Femur (tissue), 1 donor: ENCODE measurements at regions not wholly inside any gene's neighbourhood (a gene's known extent, or its start where the extent isn't known, plus 50 kb on each side); places are given as distances from the start of the nearest gene placed in this dataset.
"Not testable (repeated sequence)": the region's sequence is repeated elsewhere in the genome, so short reads cannot be mapped to it uniquely, and the experiment has no call there.

ENCODE experiments used
- DNase-seq: peaks from one replicate; pipeline ENCODE4 v3.0.0-alpha.2; 2017

DNA sequence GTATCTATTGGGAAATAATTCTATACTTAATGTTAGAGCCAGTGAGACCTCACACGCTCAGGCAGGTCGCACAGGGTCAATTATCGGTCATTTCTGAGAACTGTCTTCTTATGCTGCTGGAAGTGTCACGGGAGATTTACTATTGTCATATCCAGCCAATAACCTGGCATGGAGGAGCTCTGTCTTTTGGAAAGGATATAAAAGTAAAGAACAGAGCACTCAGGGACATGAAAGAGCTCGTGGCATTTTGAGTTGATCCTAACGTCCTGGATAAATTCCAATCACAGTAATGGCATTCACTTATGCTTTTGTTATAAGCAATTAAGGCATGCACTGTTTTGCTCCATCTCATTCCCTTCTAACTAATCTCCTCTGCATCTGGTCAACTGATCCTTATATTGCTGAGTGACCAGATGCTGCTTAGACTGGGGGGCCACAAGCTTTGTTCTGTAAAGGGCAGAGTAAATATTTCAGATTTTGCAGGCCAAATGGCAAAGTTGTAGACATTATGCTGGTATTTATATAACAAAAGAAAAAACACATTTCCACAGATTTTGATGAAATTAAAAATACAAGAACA, 453.5 kb upstream of the SMIM21 start:
- no peak for DNase-seq

- no peak for DNase-seq
Observed at GRCh38 chr18:75880266-75880665, 452.8 kb upstream of the SMIM21 start.

GRCh38 chr18:75879196-75879595, 451.7 kb upstream of the SMIM21 start:
- DNase-seq, result no peak

DNA sequence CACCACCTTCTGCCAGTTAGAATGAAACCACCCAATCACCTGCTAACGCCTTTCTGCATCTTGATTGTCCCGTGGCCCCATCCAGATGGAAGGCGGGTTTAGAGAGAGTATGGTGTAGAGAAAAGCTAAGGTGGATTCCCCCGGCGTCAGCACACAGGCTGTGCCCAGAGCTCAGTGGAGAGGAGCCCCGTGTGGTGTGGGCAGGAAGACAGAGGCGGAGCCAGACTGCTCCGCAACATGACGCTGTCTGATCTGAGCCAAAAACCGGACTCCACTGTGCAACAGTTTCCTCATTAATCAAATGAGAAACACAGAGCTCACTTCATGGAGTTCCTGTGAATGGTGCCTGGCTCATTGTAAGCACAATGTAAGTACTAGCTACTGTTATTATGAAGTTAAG, 448.1 kb upstream of the SMIM21 start:
- DNase-seq, result no peak

DNA sequence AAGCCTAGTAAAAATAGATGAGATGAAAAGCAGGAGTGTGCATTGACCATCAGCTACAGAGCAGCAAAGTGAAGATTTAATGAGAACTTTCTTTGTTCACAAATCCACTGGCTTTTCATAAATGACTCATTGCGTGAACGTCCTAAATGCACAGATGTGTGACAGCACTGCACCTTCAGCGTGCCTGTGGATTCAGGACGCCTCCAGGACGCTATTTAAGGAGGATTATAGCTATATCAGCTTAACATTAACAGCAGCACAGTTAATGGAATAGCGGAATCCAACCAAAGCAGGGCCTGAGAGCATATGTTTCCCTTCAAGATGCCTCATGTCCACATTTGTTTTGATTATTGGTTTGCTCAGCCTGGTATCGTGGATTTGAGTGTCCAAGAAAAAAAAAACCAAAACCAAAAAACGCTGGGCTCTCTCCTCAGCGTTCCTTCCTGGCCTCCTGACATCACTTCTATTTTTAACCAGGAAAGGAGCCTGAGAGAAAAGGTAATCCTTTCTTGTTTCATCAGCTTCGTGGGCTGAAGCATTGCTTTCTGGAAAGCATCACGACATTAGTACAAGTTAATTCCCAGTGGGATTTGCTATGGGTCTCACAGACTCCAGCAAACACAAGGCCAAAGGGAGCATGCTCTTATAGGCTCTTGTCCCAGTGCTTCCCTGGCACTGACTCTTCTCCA, 447.0 kb upstream of the SMIM21 start:
- no peak for DNase-seq

DNA sequence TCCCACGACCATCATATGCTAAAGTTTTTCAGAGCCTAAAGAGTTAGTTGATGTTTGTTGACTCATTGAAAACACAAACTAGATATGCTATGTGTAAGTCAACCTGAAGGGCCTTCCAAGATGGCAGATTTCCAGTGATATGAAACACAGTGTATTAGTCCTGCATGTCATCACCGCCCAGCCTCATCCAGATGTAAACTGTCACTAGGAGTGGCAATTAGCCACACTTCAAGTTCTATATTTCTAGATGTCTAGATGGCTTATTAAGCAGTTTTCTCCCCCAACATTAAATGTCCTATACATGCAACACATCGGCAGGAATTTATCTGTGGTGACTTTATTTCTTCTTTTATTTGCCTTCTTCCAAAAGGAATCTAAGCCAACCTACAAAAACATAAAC, 444.1 kb upstream of the SMIM21 start:
- DNase-seq, result no peak

GRCh38 chr18:75869162-75869561, 441.7 kb upstream of the SMIM21 start:
- no peak for DNase-seq

GRCh38 chr18:75868031-75868430, 440.5 kb upstream of the SMIM21 start:
- DNase-seq, result no peak

DNA sequence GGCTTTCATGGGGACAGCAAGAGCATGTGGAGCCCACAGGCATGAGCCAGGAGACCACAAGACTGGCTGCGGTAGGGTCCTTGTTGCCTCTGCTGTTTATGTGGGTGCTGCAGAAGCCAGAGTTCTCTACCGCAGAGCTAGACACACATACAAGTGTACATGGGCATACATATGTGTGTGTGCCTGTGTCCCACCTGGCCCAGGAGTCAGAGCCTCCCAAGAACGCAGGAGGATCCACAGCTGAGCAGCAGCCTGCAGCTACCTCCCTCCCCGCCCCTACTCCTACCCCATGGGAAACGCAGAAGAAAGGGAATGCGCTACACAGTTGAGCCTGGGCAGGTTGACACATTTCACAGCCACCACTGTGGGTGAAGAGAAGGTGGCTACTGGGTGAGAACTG, 438.1 kb upstream of the SMIM21 start:
- DNase-seq, result no peak

DNA sequence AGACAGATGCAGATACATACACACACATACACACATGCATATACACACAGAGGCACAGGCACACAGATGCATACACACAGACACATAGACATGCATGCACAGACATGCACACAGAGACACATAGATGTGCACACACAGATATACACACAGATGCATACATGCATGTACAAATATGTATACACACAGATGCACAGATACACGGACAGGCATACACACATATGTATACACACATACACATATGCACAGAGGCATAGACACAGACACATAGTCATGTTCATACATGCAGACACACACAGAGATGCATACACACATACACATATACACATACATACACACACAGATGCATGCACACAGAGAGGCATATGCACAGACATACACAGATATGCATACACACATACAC, 437.3 kb upstream of the SMIM21 start:
- no peak for DNase-seq

DNA sequence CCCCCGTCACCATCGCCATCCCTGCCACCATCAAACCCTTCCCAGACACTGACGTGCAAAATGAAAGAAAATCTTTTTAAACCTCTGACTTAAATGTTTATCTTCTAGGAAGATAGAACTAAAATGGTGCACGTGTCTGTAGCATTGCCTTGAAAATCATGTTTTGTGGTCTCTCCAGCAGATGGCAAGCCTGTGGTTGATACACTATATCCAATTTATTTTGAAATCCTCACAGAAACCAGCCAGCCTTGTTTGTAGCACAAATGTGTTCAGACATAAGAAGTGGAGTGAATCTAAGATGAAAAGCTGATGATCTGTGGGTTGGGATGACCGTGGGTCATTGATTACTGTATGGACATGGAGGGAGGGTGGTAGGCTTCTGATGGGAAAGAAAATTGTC, 436.2 kb upstream of the SMIM21 start:
- no peak for DNase-seq

- no peak for DNase-seq
Observed at GRCh38 chr18:75862458-75862857, 435.0 kb upstream of the SMIM21 start.

- no peak for DNase-seq
Observed at GRCh38 chr18:75860166-75860565, 432.7 kb upstream of the SMIM21 start.

- DNase-seq, result no peak
Observed at GRCh38 chr18:75859533-75859932, 432.0 kb upstream of the SMIM21 start.

- DNase-seq, result no peak
Observed at GRCh38 chr18:75858754-75859153, 431.3 kb upstream of the SMIM21 start.

GRCh38 chr18:75857558-75857957, 430.1 kb upstream of the SMIM21 start:
- DNase-seq, result no peak

- no peak for DNase-seq
Observed at GRCh38 chr18:75854808-75855207, 427.3 kb upstream of the SMIM21 start.

DNA sequence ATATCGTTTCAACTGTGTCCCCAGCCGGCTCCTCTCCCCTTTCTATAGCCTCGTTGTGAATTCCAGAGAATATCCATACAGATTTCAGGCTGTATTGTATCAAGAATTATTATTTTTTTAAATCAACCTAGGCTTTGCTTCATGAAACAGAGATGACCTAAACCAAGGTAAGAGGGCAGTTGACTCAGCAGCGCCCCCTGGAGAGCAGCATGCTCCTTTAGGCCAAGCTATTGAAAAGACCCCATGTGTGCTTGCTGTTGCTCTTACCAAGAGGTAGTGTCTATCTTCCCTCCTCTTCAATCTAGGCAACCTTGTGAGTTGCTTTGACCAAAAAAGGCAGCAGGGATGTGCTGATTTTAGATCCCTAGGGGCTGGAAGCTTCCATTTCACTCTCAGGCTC, 426.7 kb upstream of the SMIM21 start:
- no peak for DNase-seq

GRCh38 chr18:75846321-75846720, 418.8 kb upstream of the SMIM21 start:
- DNase-seq, result no peak

GRCh38 chr18:75845413-75845812, 417.9 kb upstream of the SMIM21 start:
- DNase-seq, result no peak

DNA sequence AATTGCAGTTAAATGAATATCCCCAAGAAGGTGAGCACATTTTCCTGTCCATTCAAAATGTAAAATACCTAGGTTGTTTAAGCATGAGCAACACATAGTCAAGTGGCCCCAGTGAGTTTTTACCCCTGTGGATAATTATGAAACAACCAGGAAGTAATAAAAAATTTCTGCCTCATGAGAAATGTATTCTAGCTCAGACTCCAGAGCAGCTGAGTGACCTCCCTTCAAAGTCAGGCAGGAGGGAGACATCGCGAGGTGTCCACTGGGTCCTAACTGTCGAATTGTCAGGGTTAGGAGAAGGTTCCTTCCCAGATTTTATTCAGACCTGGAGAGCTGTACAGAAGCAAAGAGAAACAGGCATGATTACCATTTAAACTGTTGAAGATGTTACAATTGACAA, 416.6 kb upstream of the SMIM21 start:
- DNase-seq, result no peak

GRCh38 chr18:75840131-75840530, 412.6 kb upstream of the SMIM21 start:
- DNase-seq, result no peak

- not testable (repeated sequence) for DNase-seq
Observed at GRCh38 chr18:75839686-75840085, 412.2 kb upstream of the SMIM21 start.

GRCh38 chr18:75839041-75839440, 411.5 kb upstream of the SMIM21 start:
- DNase-seq, result no peak

GRCh38 chr18:75837316-75837715, 409.8 kb upstream of the SMIM21 start:
- no peak for DNase-seq
